Urinary bladder (tissue), 3 donors: ENCODE measurements at regions not wholly inside any gene's neighbourhood (a gene's known extent, or its start where the extent isn't known, plus 50 kb on each side); places are given as distances from the start of the nearest gene placed in this dataset.

Source experiments
- DNase-seq: peaks from one replicate; pipeline ENCODE4 v3.0.0-alpha.2; 2015; ENCODE audit errors: extremely low spot score
- H3K27ac ChIP-seq: one replicate; pipeline ENCODE4 v1.5.1; 2013; ENCODE audit warnings: low read depth, mild to moderate bottlenecking, moderate library complexity
- H3K36me3 ChIP-seq: one replicate; pipeline ENCODE4 v1.6.1; 2013; ENCODE audit warnings: mild to moderate bottlenecking, moderate library complexity; ENCODE audit not compliant: insufficient read depth
- H3K4me1 ChIP-seq: one replicate; pipeline ENCODE4 v1.6.1; 2013; ENCODE audit warnings: mild to moderate bottlenecking, moderate library complexity; ENCODE audit not compliant: insufficient read depth
- H3K4me3 ChIP-seq: one replicate; pipeline ENCODE4 v1.5.1; 2013; ENCODE audit warnings: low read depth, low read length
- WGBS: extraction: QIAGEN DNeasy Blood & Tissue Kit; methylation state at CpG from one replicate; pipeline ENCODE4 v1.1.7; 2013; 5-methylcytosine and 5-hydroxymethylcytosine counted together
- donor health status: healthy with polysubstance abuse.
- donor health status: healthy.

DNA sequence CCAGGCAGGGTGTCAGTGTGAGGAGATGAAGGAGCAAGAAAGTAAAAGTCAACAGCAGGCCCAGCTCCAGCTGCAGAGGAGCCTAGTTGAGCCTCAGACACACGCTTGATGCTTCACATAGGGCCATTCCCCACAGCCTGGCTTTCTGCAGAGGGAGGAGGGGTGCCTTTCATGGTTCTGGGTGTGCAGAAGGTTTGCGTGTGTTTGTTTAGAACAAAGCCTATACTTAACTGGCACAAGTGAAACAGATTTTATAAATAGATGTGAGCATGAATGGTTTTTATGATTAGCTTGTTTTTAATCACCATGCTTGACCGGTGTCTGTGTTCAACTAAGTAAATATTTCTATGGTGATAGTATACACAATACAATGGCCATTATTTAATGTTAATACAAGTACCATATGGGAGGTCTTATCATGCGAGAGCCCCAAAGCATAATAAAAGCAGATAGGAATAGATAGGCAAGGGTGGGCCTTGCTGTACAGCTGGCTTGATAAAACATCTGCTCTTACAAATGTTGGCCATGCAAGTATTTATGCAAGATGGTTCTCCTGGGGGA is 290.2 kb downstream of the ETS1 start:
- DNase-seq = no peak
- Histone ChIP-seq H3K27ac (no peak overlapping the region), H3K36me3 (no peaks in the 10 kb centered on the region), H3K4me1 (no peaks in the 10 kb centered on the region), H3K4me3 (no peak overlapping the region)
- WGBS = 39% methylated on average over 4 of the region's 4 CpGs

DNA sequence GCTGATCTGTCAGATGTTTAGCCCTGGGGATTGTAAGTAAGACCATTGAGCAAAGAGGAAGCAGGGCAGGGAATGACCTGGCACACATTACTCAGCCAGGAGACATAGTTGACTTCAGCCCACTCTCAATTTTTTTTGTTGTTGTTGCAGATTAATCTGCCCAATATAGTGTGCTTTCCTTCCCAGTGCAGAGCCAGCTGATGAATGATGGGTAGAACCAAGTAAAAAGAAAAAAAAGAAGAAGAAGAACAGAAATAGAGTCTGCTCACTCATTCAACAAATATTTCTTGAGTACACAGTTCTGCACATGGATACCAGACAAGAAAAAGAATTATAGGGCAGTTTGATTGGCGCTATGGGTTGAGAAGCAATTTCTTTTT is 292.7 kb downstream of the ETS1 start:
- Histone ChIP-seq H3K36me3 (no peaks in the 10 kb centered on the region), H3K4me3 (no peak overlapping the region), H3K4me1 (no peaks in the 10 kb centered on the region), H3K27ac (no peak overlapping the region)
- WGBS = 87% methylated on average over 1 of the region's 1 CpG
- no peak for DNase-seq

DNA sequence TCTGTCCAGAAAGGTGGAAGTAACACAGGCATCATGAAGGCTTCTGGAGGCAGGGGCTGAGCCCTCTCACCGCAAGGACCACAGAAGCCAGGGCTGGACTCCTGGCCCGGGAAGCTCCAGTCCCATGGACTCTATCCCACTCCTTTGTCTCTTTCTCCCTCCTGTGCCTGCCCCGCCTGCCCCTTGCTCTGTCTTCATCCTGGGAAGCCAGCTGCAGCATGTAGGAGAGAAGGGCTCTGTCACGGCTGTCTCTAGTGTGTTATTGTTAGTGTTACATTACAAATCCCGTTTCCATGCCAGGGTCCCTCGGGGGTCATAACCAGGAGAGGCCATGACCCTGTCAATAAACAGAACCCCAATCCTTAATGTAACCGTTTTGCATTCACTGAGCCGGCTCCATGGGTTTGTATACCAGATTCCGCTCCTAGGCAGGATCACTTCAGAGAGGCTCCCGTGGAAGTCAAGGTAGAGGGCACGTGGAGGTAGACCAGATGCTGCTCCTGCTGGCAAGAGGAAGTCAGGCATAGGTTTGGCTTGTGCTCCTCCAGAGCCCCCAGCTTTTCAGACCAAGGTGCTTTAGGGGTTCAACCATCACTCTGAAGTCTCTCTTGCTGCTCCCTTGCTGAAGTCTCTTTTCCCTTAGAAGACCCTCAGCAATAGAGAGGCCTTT is 293.2 kb downstream of the ETS1 start:
- no peak for DNase-seq
- no peaks in the 10 kb centered on the region for H3K36me3 ChIP-seq
- no peaks in the 10 kb centered on the region for H3K4me1 ChIP-seq
- WGBS = 70% methylated on average over 11 of the region's 11 CpGs
- H3K27ac ChIP-seq = no peak overlapping the region
- H3K4me3 ChIP-seq = no peak overlapping the region

DNA sequence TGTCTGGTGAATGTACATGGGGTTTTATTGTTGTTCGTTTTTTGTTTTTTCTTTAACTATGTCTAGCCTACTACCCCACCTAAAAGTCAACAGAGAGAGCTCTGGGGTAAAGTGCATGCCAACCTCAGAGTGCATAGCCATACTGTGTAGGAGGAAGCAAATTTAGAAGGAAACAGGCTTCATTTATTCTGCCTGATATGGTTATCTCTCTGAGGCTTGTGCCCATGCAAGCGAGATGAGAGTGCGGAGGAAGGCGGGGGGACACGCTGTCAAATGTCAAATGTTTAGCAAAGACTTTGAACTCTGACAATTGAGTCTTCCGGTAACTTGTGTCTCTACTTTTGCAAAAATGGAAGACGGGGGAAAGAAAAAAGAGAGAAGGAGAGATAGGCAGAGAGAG is 295.5 kb downstream of the ETS1 start:
- H3K4me1 ChIP-seq = no peaks in the 10 kb centered on the region
- H3K36me3 ChIP-seq = no peaks in the 10 kb centered on the region
- H3K4me3 ChIP-seq = no peak overlapping the region
- no peak overlapping the region for H3K27ac ChIP-seq
- WGBS = 82% methylated on average over 7 of the region's 7 CpGs
- DNase-seq = no peak

DNA sequence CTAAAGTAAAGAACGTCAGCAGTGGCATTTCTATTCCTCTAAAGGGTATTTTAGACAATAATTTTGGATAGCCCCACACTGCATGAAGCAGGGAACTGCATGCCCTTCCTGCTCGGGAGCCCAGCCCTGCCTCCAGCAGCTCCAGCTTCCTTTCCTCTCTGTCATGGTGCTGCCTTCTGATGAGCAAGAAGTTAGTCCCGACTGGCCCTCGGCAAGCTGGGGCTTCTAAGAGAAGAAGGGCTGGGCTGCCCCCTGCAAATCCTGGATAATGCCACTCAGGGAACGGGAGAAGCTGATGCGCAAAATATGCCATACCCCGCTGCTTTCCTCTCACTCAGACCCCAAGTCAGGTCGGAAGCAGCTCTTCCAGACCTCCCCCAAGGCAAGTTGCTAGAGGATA is 296.4 kb downstream of the ETS1 start:
- Histone ChIP-seq H3K27ac (no peak overlapping the region), H3K4me1 (no peaks in the 10 kb centered on the region), H3K36me3 (no peaks in the 10 kb centered on the region), H3K4me3 (no peak overlapping the region)
- no peak for DNase-seq
- WGBS = 84% methylated on average over 8 of the region's 8 CpGs

DNA sequence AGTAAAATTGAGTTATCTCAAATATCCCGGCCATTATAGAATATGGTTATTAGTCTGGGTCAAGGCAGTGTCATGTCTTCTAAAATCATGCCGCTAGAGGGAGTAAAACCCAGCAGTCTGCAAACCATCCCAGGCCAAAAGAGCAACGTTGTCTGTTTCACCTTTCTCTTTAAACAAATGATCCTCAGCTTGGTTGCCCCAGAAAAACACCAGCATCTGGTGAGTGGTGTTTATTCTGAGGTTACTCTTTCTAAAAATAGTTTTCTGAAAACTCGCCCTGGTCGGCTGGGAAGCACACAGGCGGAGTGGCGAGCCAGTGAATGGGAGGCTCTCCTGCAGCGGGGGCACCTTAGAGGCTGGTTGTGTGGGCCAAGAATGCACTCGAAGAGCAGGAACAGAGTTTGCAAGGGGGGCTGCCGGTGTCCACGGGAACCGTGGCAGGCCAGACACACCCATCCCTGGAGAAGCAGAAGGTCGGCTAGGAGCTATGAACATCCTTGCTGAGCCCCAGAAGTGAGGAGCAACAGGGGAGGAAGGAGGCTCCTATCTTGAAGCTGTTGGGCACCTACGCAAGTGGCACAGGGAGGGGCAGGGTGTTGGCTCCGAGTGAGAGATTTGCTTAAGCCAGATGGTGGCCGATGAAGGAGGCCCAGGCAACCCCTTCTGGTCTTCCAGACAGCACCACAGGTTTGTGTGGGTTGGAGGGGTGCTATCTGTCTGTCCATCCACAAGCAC is 297.1 kb downstream of the ETS1 start:
- H3K27ac ChIP-seq = peak overlapping the region; percentile 72
- H3K36me3 ChIP-seq = no peaks in the 10 kb centered on the region
- WGBS = 19% methylated on average over 16 of the region's 16 CpGs
- peak overlapping the region; percentile 12 for H3K4me3 ChIP-seq
- no peaks in the 10 kb centered on the region for H3K4me1 ChIP-seq
- DNase-seq = peak; percentile 52

DNA sequence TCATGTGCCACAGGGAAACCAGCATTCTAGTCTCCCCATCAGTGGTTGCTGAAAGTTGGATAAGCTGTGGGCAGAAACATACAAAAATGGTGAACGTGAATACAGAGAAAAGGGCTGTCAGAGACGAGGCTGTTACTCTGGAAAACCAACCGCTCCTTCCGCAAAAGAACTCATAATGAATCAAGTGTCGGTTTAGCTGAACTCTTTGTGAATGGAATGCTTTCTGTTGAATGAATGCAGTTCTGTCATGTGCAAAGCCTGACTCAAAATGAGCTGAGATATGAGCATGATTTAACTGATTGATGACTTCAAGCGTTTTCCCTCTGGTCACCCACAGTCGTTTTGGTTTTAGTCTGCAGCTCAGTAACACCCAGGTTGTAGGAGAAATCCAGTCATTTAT is 298.3 kb downstream of the ETS1 start:
- WGBS = 72% methylated on average over 7 of the region's 7 CpGs
- no peak overlapping the region for H3K27ac ChIP-seq
- H3K36me3 ChIP-seq = no peaks in the 10 kb centered on the region
- no peaks in the 10 kb centered on the region for H3K4me1 ChIP-seq
- DNase-seq = no peak
- H3K4me3 ChIP-seq = no peak overlapping the region

DNA sequence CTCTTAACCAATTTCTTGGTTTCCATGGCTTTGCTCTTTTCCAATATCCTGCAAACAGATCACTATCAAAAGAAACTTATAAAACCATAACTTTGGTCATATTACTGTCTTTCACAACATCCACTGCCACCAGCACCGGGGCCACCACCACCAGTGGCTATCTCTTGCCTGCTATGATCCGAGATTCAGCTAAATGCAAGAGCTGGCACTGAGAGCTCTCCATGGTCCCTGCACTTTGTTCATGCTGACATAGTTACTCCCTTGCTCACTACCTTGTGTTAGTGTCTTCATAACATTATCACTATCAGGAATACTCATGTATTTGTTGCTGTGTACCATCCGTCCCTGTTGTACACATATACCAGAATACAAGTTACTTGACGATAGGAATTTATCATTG is 299.0 kb downstream of the ETS1 start:
- Histone ChIP-seq H3K36me3 (no peaks in the 10 kb centered on the region), H3K4me1 (no peaks in the 10 kb centered on the region), H3K4me3 (no peak overlapping the region), H3K27ac (no peak overlapping the region)
- no peak for DNase-seq
- WGBS = 88% methylated on average over 4 of the region's 4 CpGs

DNA sequence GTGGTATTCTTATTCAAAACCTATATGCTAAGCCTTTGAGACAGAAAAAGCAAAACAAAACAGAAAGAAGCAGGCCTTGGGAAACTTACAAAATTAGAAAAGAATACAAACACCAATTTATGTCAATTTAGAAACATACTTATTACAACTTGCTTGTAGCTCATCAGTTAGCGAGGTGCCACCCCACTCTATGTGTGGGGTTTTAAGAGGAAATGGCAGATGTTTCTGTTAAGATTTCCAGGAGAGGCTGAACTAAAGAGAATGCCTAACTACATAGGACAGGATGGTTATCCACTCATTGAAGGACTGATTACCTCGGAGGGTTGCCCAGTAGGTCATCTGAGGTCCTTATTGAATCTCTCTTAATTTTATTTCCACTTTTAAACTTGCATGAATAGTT is 302.0 kb downstream of the ETS1 start:
- H3K27ac ChIP-seq = no peak overlapping the region
- no peak for DNase-seq
- WGBS = 81% methylated on average over 2 of the region's 2 CpGs
- H3K4me3 ChIP-seq = no peak overlapping the region
- no peaks in the 10 kb centered on the region for H3K4me1 ChIP-seq
- no peaks in the 10 kb centered on the region for H3K36me3 ChIP-seq

DNA sequence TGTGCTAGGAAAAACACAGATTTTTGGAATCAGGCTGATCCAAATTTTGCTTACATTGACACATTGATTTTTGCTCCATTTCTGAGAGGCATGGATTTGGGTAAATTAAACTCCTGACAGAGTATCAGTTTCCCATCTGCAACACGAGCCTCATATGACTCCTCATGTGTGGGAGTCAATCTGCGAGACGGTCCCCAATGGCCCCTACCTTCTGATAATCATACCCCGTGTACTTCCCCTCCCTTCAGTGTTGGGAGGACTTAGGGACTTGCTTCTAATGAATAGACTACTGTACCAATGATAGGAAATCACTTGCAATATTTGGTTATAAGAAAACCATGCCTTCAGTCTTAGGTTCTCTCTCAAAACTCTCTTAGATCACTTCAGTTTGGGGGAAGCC is 302.7 kb downstream of the ETS1 start:
- Histone ChIP-seq H3K4me1 (no peaks in the 10 kb centered on the region), H3K4me3 (no peak overlapping the region), H3K27ac (no peak overlapping the region), H3K36me3 (no peaks in the 10 kb centered on the region)
- no peak for DNase-seq
- 76% methylated on average over 4 of the region's 4 CpGs for WGBS

DNA sequence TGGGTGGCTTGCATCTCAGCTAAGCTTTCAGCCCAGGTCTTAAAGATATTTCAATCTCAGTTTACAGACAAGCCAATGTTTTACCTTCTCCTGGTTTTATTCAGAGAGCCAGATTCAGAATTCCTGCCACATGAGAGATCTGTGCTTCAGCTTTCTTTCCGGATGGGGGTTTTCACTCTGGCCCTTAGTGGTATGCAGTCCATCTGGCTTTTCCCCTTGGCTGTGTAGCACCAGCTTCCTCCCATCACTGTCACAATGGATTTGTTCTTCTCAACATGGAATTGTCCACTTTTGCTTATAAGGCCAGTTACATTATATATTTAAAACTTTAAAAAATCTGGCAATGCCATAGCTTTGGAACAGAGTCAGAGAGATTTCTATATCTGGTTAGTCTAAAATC is 303.9 kb downstream of the ETS1 start:
- Histone ChIP-seq H3K27ac (no peak overlapping the region), H3K4me3 (no peak overlapping the region), H3K4me1 (no peaks in the 10 kb centered on the region), H3K36me3 (no peaks in the 10 kb centered on the region)
- no peak for DNase-seq
- WGBS = 47% methylated on average over 1 of the region's 1 CpG

DNA sequence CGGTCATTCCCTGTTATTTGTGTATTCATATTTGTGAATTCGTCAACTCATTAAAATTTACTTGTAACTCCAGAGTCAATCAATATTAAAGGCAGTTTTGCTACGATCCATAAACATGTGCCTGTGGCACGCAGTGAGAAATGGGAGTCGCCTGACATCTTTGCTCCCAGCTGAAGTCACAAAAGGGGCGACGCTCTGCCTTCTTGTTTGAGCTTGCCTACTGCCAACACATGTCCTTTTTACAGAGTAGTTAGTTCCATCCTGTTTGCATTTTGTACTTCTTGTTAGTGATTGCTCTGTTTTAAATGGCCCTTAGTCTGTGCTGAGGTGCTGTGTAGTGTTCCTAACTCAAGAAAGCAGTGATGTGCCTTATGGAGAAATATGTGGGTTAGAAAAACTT is 305.3 kb downstream of the ETS1 start:
- 90% methylated on average over 7 of the region's 7 CpGs for WGBS
- DNase-seq = no peak
- H3K27ac ChIP-seq = no peak overlapping the region

DNA sequence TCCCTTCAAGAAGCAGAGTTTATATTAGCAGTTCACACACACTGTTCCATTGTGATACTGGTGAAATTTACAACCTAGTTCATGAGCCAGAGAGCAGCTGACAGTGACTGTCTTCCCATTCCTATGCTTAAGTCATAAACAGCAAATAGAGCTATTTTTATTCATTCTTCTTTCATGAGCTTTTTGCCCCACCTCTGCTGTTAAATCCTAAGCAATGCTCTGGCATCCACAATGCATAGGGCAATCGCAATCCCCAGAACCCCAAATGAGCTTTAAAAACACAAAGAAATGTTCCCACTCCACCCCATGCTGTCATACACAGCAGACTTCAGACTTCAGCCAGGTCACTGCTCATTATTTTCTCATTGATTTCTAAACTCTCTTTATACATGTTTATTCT is 307.5 kb downstream of the ETS1 start:
- Histone ChIP-seq H3K27ac (no peak overlapping the region), H3K36me3 (no peaks in the 10 kb centered on the region), H3K4me1 (no peaks in the 10 kb centered on the region), H3K4me3 (no peak overlapping the region)
- no peak for DNase-seq
- 38% methylated on average over 1 of the region's 1 CpG for WGBS

More for the DNA sequence above, 305.3 kb downstream of the ETS1 start:
- Histone ChIP-seq H3K4me1 (no peaks in the 10 kb centered on the region), H3K4me3 (no peak overlapping the region), H3K36me3 (no peaks in the 10 kb centered on the region)

DNA sequence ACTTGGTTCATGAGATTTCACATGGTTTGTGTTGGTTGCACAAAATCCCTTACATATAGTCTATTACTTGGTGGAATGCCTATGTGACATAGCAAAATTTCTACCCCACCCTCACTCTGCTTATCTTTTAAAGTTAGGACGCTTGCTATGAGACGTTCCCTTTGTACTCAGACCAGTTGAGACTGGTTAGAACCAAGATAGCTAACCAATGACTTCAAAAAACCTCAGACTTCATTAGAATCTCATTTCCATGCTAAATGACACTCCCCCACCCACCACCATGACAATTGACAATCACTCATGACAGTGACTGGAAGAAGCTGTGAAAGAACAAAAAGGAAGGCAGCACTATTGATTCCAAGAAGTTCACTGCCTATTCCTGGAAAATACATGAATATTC is 313.6 kb downstream of the ETS1 start:
- DNase-seq = no peak
- no peaks in the 10 kb centered on the region for H3K36me3 ChIP-seq
- WGBS = 90% methylated on average over 2 of the region's 2 CpGs
- H3K4me1 ChIP-seq = no peaks in the 10 kb centered on the region
- no peak overlapping the region for H3K27ac ChIP-seq
- no peak overlapping the region for H3K4me3 ChIP-seq
